Neuronal stem cell (in vitro differentiated cells): ENCODE measurements at regions not wholly inside any gene's neighbourhood (a gene's known extent, or its start where the extent isn't known, plus 50 kb on each side); places are given as distances from the start of the nearest gene placed in this dataset.

Source experiments
- DNase-seq: peaks from one replicate; pipeline ENCODE4 v3.0.0-alpha.2; 2013; ENCODE audit warnings: low spot score
- H2AFZ ChIP-seq: one replicate; pipeline ENCODE4 v1.6.1; 2013; ENCODE audit warnings: mild to moderate bottlenecking, low read length, inconsistent platforms
- H2AK5ac ChIP-seq: 2 replicates; pipeline ENCODE4 v1.6.1; 2013; ENCODE audit warnings: low read depth, mild to moderate bottlenecking, inconsistent platforms, low read length, moderate library complexity, mixed read lengths
- H2BK120ac ChIP-seq: 2 replicates; pipeline ENCODE4 v1.6.1; 2013; ENCODE audit warnings: low read depth, mild to moderate bottlenecking, inconsistent platforms, low read length, moderate library complexity, mixed read lengths
- H2BK12ac ChIP-seq: one replicate; pipeline ENCODE4 v1.6.1; 2013; ENCODE audit warnings: low read length, inconsistent platforms
- H2BK15ac ChIP-seq: 2 replicates; pipeline ENCODE4 v1.6.1; 2013; ENCODE audit warnings: mild to moderate bottlenecking, low read length, inconsistent platforms, mixed read lengths
- H2BK5ac ChIP-seq: one replicate; pipeline ENCODE4 v1.6.1; 2013; ENCODE audit warnings: inconsistent platforms, mild to moderate bottlenecking, low read length, moderate library complexity
- H3K14ac ChIP-seq: one replicate; pipeline ENCODE4 v1.6.1; 2013; ENCODE audit warnings: low read length, inconsistent platforms
- H3K18ac ChIP-seq: 2 replicates; pipeline ENCODE4 v1.6.1; 2013; ENCODE audit warnings: low read length, inconsistent platforms
- H3K23ac ChIP-seq: 2 replicates; pipeline ENCODE4 v1.6.1; 2013; ENCODE audit warnings: low read depth, mild to moderate bottlenecking, mixed read lengths, low read length, inconsistent platforms; ENCODE audit not compliant: poor library complexity
- H3K27ac ChIP-seq: replicated peaks from 3 replicates; pipeline ENCODE4 v1.5.1; 2013; ENCODE audit warnings: low read length, inconsistent platforms
- H3K27me3 ChIP-seq, 3 experiments: 2 replicates each; pipeline ENCODE4 v1.6.1; 2013; ENCODE audit warnings: low read length in 3 of 3, mild to moderate bottlenecking in 2 of 3, inconsistent platforms in 1 of 3, low read depth in 1 of 3, mixed read lengths in 1 of 3, moderate library complexity in 1 of 3; ENCODE audit not compliant: control insufficient read depth in 3 of 3, insufficient read depth in 3 of 3
- H3K36me3 ChIP-seq, 2 donors: replicated peaks in 1 of 2; 2 replicates each; pipeline ENCODE4 v1.6.1; 2013; ENCODE audit warnings: low read length in 2 of 2; ENCODE audit not compliant: control insufficient read depth in 2 of 2, insufficient read depth in 2 of 2
- H3K4ac ChIP-seq: 2 replicates; pipeline ENCODE4 v1.6.1; 2013; ENCODE audit warnings: inconsistent platforms, mild to moderate bottlenecking, low read length, moderate library complexity
- H3K4me1 ChIP-seq, 2 donors: 1 replicate in 1 of 2; 2 replicates in 1 of 2; pipeline ENCODE4 v1.6.1; 2013; ENCODE audit warnings: low read length in 2 of 2, low read depth in 1 of 2; ENCODE audit not compliant: control insufficient read depth in 2 of 2, insufficient read depth in 1 of 2
- H3K4me2 ChIP-seq: one replicate; pipeline ENCODE4 v1.6.1; 2013; ENCODE audit warnings: mild to moderate bottlenecking, low read length, inconsistent platforms; ENCODE audit not compliant: insufficient read depth, poor library complexity, severe bottlenecking
- H3K4me3 ChIP-seq, 2 donors: 2 replicates each; pipeline ENCODE4 v1.5.1; 2013; ENCODE audit warnings: low read length in 2 of 2, mild to moderate bottlenecking in 2 of 2, inconsistent platforms in 1 of 2, moderate library complexity in 1 of 2
- H3K79me1 ChIP-seq: one replicate; pipeline ENCODE4 v1.6.1; 2013; ENCODE audit warnings: low read depth, mild to moderate bottlenecking, inconsistent platforms, low read length, moderate library complexity
- H3K9ac ChIP-seq: one replicate; pipeline ENCODE4 v1.6.1; 2013; ENCODE audit warnings: mild to moderate bottlenecking, low read depth, low read length, inconsistent platforms; ENCODE audit not compliant: poor library complexity
- H3K9me3 ChIP-seq, 2 donors: replicated peaks in 1 of 2; 2 replicates each; pipeline versions ENCODE3 to v1.6.1; 2013; ENCODE audit warnings: low read length in 2 of 2, mild to moderate bottlenecking in 2 of 2, inconsistent platforms in 1 of 2, low read depth in 1 of 2, mixed read lengths in 1 of 2, moderate library complexity in 1 of 2; ENCODE audit not compliant: control insufficient read depth in 2 of 2, insufficient read depth in 1 of 2
- H4K8ac ChIP-seq: one replicate; pipeline ENCODE4 v1.6.1; 2013; ENCODE audit warnings: low read depth, mild to moderate bottlenecking, inconsistent platforms, low read length, moderate library complexity
- H4K91ac ChIP-seq: one replicate; pipeline ENCODE4 v1.6.1; 2013; ENCODE audit warnings: low read length, low read depth, mild to moderate bottlenecking, inconsistent platforms; ENCODE audit not compliant: poor library complexity
- WGBS, 2 donors: extraction: QIAGEN DNeasy Blood & Tissue Kit; methylation state at CpG; one replicate each; pipeline ENCODE4 v1.1.7; 2013; ENCODE audit warnings: missing lambda C conversion rate in 2 of 2, mixed read lengths in 1 of 2; ENCODE audit not compliant: insufficient read length in 2 of 2, insufficient replicate concordance in 1 of 2; ENCODE audit errors: extremely low coverage in 2 of 2; 5-methylcytosine and 5-hydroxymethylcytosine counted together

DNA sequence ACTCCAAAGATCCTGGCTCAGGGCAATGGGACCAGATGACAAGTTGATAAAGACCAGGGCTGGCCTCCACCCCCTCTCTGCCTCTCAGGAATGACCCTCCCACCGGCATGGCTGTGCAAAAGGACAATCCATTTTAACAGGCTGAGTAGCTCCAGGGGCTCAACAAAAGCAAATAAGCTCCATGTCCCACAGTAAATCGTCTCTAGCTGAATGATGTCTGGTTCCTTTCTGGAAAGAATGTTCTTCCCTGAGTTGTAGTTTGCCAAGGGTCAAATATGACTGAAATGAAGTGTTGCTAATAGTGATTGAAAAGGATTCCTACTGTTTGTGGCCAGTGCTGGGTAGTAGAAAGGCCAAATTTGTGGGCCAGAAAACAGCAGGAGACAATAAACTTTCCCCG is 434.4 kb upstream of the ETAA1 start:
- Histone ChIP-seq H2BK15ac (no peak overlapping the region), H3K27ac (no peak overlapping the region)

DNA sequence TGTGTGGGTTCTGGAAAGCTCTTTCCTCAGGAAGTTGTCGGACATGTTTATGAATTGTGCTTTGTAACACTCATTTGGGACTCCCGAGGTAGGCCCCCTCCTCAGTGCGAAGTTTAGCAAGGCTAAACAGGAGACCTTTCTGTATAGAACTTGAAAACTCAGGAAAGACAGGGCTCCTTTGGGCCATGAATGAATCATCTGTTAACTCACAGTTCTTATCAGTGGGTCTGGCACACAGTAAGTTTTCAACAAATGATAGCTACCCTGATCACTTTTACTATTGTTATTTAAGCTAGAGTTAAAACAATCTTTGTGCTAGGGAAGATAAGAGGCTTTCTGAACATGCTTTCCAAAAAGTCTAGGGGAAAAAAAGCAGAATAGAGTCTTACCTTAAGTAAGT is 430.5 kb upstream of the ETAA1 start:
- Histone ChIP-seq H3K9ac (no peak overlapping the region), H3K18ac (no peak overlapping the region), H3K4me1 (peaks cover 0 to 8% of the 10 kb centered on the region in 2 donors), H3K14ac (no peak overlapping the region), H3K4ac (no peak overlapping the region), H2AFZ (no peak overlapping the region), H3K79me1 (no peaks in the 10 kb centered on the region), H4K91ac (no peak overlapping the region), H3K23ac (no peak overlapping the region), H3K36me3 (no peaks in the 10 kb centered on the region), H2BK5ac (no peak overlapping the region), H3K4me2 (no peak overlapping the region), H3K27ac (no peak overlapping the region), H2BK120ac (no peak overlapping the region), H2BK15ac (no peak overlapping the region), H3K4me3 (no peak overlapping the region), H3K9me3 (no peaks in the 10 kb centered on the region), H2AK5ac (no peak overlapping the region), H3K27me3 (no peaks in the 10 kb centered on the region), H4K8ac (no peak overlapping the region), H2BK12ac (no peak overlapping the region)
- WGBS, 2 donors: no CpG with 5 or more reads among the region's 3 CpGs
- no peak for DNase-seq

More for the DNA sequence above, 434.4 kb upstream of the ETAA1 start:
- no peaks in the 10 kb centered on the region for H3K36me3 ChIP-seq
- H3K4me3 ChIP-seq: no peak overlapping the region
- H2BK12ac ChIP-seq: no peak overlapping the region
- no peaks in the 10 kb centered on the region for H3K79me1 ChIP-seq
- H3K4ac ChIP-seq: no peak overlapping the region
- no peak overlapping the region for H2AFZ ChIP-seq
- H3K14ac ChIP-seq: no peak overlapping the region
- no peak overlapping the region for H3K4me2 ChIP-seq
- peak; percentile 12 for DNase-seq
- no peak overlapping the region for H4K91ac ChIP-seq
- no peak overlapping the region for H2BK120ac ChIP-seq
- H3K9me3 ChIP-seq: no peaks in the 10 kb centered on the region
- no CpG with 5 or more reads among the region's 3 CpGs for WGBS, 2 donors
- no peak overlapping the region for H3K23ac ChIP-seq
- H2BK5ac ChIP-seq: no peak overlapping the region
- H2AK5ac ChIP-seq: no peak overlapping the region
- peaks cover 0 to 11% of the 10 kb centered on the region in 2 donors for H3K4me1 ChIP-seq
- no peak overlapping the region for H4K8ac ChIP-seq
- H3K18ac ChIP-seq: no peak overlapping the region
- H3K9ac ChIP-seq: no peak overlapping the region
- no peaks in the 10 kb centered on the region for H3K27me3 ChIP-seq

- H3K4me3 ChIP-seq: no peak overlapping the region
- H3K4me2 ChIP-seq: no peak overlapping the region
- no peak overlapping the region for H2BK12ac ChIP-seq
- H3K18ac ChIP-seq: no peak overlapping the region
- no CpG with 5 or more reads among the region's 3 CpGs for whole genome bisulfite sequencing, 2 donors
- H4K91ac ChIP-seq: no peak overlapping the region
- H2AK5ac ChIP-seq: peak overlapping the region; percentile 6
- no peak overlapping the region for H2BK5ac ChIP-seq
- no peak overlapping the region for H3K9ac ChIP-seq
- H3K23ac ChIP-seq: no peak overlapping the region
- H3K9me3 ChIP-seq: no peaks in the 10 kb centered on the region
- no peak overlapping the region for H2AFZ ChIP-seq
- no peaks in the 10 kb centered on the region for H3K27me3 ChIP-seq
- H3K14ac ChIP-seq: no peak overlapping the region
- H2BK15ac ChIP-seq: no peak overlapping the region
- no peak for DNase-seq
- H4K8ac ChIP-seq: no peak overlapping the region
- no peak overlapping the region for H2BK120ac ChIP-seq
- H3K79me1 ChIP-seq: no peaks in the 10 kb centered on the region
- H3K27ac ChIP-seq: no peak overlapping the region
- no peaks in the 10 kb centered on the region for H3K36me3 ChIP-seq
- no peaks in the 10 kb centered on the region for H3K4me1 ChIP-seq
- H3K4ac ChIP-seq: no peak overlapping the region
These were observed 428.2 kb upstream of the ETAA1 start for GRCh38 chr2:66968946-66969345.

DNA sequence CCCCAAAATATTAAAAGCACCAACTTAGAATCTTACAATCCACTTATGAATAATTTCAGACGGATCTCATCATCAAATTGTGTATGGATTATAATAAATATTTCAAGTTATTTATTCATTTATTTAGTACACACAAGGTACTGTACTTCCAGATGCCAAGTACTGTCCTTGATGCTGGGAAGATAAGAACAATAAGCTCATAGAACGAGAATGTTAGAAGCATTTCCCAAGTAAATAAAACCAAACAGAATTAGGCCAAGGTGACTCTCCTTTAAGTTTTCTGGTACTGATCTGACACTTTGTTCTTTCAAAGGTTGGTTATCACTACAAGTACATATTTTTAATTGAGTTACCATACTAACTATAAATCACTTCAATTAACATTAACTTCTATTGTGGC is 416.1 kb upstream of the ETAA1 start:
- Histone ChIP-seq H3K4me1 (no peaks in the 10 kb centered on the region), H3K9ac (no peak overlapping the region), H3K14ac (no peak overlapping the region), H3K9me3 (no peaks in the 10 kb centered on the region), H3K79me1 (no peaks in the 10 kb centered on the region), H3K27me3 (no peaks in the 10 kb centered on the region), H3K4me3 (no peak overlapping the region), H2AFZ (no peak overlapping the region), H3K4ac (no peak overlapping the region), H2BK5ac (no peak overlapping the region), H3K4me2 (no peak overlapping the region), H2BK15ac (no peak overlapping the region), H3K36me3 (no peaks in the 10 kb centered on the region), H4K91ac (no peak overlapping the region), H4K8ac (no peak overlapping the region), H2BK120ac (no peak overlapping the region), H3K27ac (no peak overlapping the region), H3K23ac (no peak overlapping the region), H2AK5ac (no peak overlapping the region), H3K18ac (no peak overlapping the region), H2BK12ac (no peak overlapping the region)
- no CpG with 5 or more reads among the region's 2 CpGs for WGBS, 2 donors
- DNase-seq: no peak
